ENCODE measurements at regions not wholly inside any gene's neighbourhood (a gene's known extent, or its start where the extent isn't known, plus 50 kb on each side); places are given as distances from the start of the nearest gene placed in this dataset.

DNA sequence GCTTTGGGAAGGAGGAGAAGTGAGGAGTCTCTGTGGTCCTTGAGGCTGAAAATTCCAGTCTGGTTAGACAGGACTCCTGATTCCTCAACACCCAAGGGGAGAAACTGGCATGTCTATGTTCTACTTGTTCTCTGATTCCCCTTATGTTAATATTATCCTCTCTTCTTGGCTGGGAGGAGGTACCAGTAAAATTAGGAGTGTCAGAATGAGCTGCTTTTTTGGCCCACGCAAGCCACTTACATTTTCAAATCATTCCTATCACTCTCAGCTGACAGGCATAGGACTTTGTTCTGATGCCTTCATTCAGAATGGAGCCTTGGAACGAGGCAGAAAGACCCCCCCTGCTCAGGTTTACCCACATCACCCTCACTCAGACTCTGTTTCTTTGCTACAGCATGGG, 1077.2 kb downstream of the BCL11B start:
- TF ChIP-seq, protein P1, sequence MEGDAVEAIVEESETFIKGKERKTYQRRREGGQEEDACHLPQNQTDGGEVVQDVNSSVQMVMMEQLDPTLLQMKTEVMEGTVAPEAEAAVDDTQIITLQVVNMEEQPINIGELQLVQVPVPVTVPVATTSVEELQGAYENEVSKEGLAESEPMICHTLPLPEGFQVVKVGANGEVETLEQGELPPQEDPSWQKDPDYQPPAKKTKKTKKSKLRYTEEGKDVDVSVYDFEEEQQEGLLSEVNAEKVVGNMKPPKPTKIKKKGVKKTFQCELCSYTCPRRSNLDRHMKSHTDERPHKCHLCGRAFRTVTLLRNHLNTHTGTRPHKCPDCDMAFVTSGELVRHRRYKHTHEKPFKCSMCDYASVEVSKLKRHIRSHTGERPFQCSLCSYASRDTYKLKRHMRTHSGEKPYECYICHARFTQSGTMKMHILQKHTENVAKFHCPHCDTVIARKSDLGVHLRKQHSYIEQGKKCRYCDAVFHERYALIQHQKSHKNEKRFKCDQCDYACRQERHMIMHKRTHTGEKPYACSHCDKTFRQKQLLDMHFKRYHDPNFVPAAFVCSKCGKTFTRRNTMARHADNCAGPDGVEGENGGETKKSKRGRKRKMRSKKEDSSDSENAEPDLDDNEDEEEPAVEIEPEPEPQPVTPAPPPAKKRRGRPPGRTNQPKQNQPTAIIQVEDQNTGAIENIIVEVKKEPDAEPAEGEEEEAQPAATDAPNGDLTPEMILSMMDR (IDR thresholded peaks at IDR 0.05) = no peak
- TF ChIP-seq POLR2A (IDR thresholded peaks at IDR 0.05) = no peak
- TF ChIP-seq EP300 (IDR thresholded peaks at IDR 0.05) = no peak
